Upper lobe of right lung (tissue), 1 donor: ENCODE measurements at regions not wholly inside any gene's neighbourhood (a gene's known extent, or its start where the extent isn't known, plus 50 kb on each side); places are given as distances from the start of the nearest gene placed in this dataset.
A peak's percentile ranks its signal among the peaks of the same experiment; 100 is the strongest.

ENCODE experiments used
- ATAC-seq: fragments of 200-7000 bp; cut with Tn5 transposase; one replicate; pipeline ENCODE4 v1.9.1; 2020; ENCODE audit warnings: mild to moderate bottlenecking, moderate library complexity
- DNase-seq: peaks from one replicate; pipeline ENCODE4 v3.0.0-alpha.2; 2020
- H3K27ac ChIP-seq: fragments of 200-600 bp; one replicate; pipeline ENCODE4 v1.8.0; 2022
- H3K27me3 ChIP-seq: fragments of 200-600 bp; one replicate; pipeline ENCODE4 v1.8.0; 2022; ENCODE audit warnings: mild to moderate bottlenecking
- H3K36me3 ChIP-seq: fragments of 200-600 bp; one replicate; pipeline ENCODE4 v1.8.0; 2022
- H3K4me1 ChIP-seq: fragments of 200-600 bp; one replicate; pipeline ENCODE4 v1.8.0; 2022
- H3K4me3 ChIP-seq: fragments of 200-600 bp; one replicate; pipeline ENCODE4 v1.8.0; 2022; ENCODE audit warnings: mild to moderate bottlenecking
- H3K9me3 ChIP-seq: fragments of 200-600 bp; one replicate; pipeline ENCODE4 v1.8.0; 2022
- CTCF ChIP-seq: fragments of 200-600 bp; IDR thresholded peaks from one replicate; pipeline ENCODE4 v1.8.0; 2022; ENCODE audit warnings: antibody characterized with exemption
- intact Hi-C: fragments of 100-400 bp; cut with DNase I; formaldehyde crosslinking; loops from one replicate; pipeline ENCODE4 v1.11.0; 2022
- donor health status: DM: no; HTN: yes; CAD: no; lungs with severe emphysema.

- no peaks in the 10 kb centered on the region for H3K27me3 ChIP-seq
- H3K27ac ChIP-seq = no peak overlapping the region
- no peak for DNase-seq
- no peak for TF ChIP-seq CTCF
- H3K9me3 ChIP-seq = no peaks in the 10 kb centered on the region
- no peak overlapping the region for H3K4me3 ChIP-seq
- H3K4me1 ChIP-seq = peaks cover 28% of the 10 kb centered on the region
- H3K36me3 ChIP-seq = no peaks in the 10 kb centered on the region
- intact Hi-C loops = no loop called here
- ATAC-seq = no peak
Observed at GRCh38 chr14:22426711-22427110, 162.3 kb downstream of the DAD1 start.

GRCh38 chr14:22423958-22424357, 165.1 kb downstream of the DAD1 start:
- ATAC-seq (no peak), DNase-seq (no peak)
- H3K36me3 ChIP-seq = no peaks in the 10 kb centered on the region
- intact Hi-C loops = no loop called here
- peaks cover 19% of the 10 kb centered on the region for H3K4me1 ChIP-seq
- H3K4me3 ChIP-seq = no peak overlapping the region
- no peak for TF ChIP-seq CTCF
- no peak overlapping the region for H3K27ac ChIP-seq
- no peaks in the 10 kb centered on the region for H3K27me3 ChIP-seq
- H3K9me3 ChIP-seq = no peaks in the 10 kb centered on the region

- H3K4me1 ChIP-seq = peaks cover 3% of the 10 kb centered on the region
- H3K36me3 ChIP-seq = no peaks in the 10 kb centered on the region
- TF ChIP-seq CTCF = no peak
- DNase-seq (no peak), ATAC-seq (peak; percentile 65)
- intact Hi-C loops = no loop called here
- H3K27ac ChIP-seq = no peak overlapping the region
- H3K27me3 ChIP-seq = no peaks in the 10 kb centered on the region
- H3K9me3 ChIP-seq = no peaks in the 10 kb centered on the region
- no peak overlapping the region for H3K4me3 ChIP-seq
Observed at GRCh38 chr14:22422238-22422637, 166.8 kb downstream of the DAD1 start.

GRCh38 chr14:22420598-22421186, 168.3 kb downstream of the DAD1 start:
- intact Hi-C loops = no loop called here

GRCh38 chr14:22419620-22420019, 169.4 kb downstream of the DAD1 start:
- no peak for TF ChIP-seq CTCF

More at GRCh38 chr14:22420598-22421186, 168.3 kb downstream of the DAD1 start:
- Histone ChIP-seq H3K9me3 (no peaks in the 10 kb centered on the region), H3K36me3 (no peaks in the 10 kb centered on the region), H3K27me3 (no peaks in the 10 kb centered on the region), H3K27ac (no peak overlapping the region), H3K4me3 (no peak overlapping the region), H3K4me1 (no peaks in the 10 kb centered on the region)
- ATAC-seq = peak; percentile 49
- no peak for TF ChIP-seq CTCF
- no peak for DNase-seq

GRCh38 chr14:22418631-22419030, 170.4 kb downstream of the DAD1 start:
- Histone ChIP-seq H3K27me3 (no peaks in the 10 kb centered on the region), H3K27ac (no peak overlapping the region), H3K36me3 (no peaks in the 10 kb centered on the region), H3K9me3 (no peaks in the 10 kb centered on the region), H3K4me1 (no peaks in the 10 kb centered on the region), H3K4me3 (no peak overlapping the region)
- DNase-seq = no peak
- no peak for TF ChIP-seq CTCF
- intact Hi-C loops = no loop called here
- no peak for ATAC-seq

More at GRCh38 chr14:22419620-22420019, 169.4 kb downstream of the DAD1 start:
- Histone ChIP-seq H3K4me1 (no peaks in the 10 kb centered on the region), H3K9me3 (no peaks in the 10 kb centered on the region), H3K27me3 (no peaks in the 10 kb centered on the region), H3K4me3 (no peak overlapping the region), H3K36me3 (no peaks in the 10 kb centered on the region), H3K27ac (no peak overlapping the region)
- no peak for DNase-seq
- intact Hi-C loops = no loop called here
- ATAC-seq = no peak
